NCI-H748 treated with DMSO at 0.1 percent for 48 hours (cell line): ENCODE measurements at regions not wholly inside any gene's neighbourhood (a gene's known extent, or its start where the extent isn't known, plus 50 kb on each side); places are given as distances from the start of the nearest gene placed in this dataset.

ENCODE experiments used
- DNase-seq: peaks from one replicate; lab custom pipeline; 2025; lab: John Stamatoyannopoulos, UW

DNA sequence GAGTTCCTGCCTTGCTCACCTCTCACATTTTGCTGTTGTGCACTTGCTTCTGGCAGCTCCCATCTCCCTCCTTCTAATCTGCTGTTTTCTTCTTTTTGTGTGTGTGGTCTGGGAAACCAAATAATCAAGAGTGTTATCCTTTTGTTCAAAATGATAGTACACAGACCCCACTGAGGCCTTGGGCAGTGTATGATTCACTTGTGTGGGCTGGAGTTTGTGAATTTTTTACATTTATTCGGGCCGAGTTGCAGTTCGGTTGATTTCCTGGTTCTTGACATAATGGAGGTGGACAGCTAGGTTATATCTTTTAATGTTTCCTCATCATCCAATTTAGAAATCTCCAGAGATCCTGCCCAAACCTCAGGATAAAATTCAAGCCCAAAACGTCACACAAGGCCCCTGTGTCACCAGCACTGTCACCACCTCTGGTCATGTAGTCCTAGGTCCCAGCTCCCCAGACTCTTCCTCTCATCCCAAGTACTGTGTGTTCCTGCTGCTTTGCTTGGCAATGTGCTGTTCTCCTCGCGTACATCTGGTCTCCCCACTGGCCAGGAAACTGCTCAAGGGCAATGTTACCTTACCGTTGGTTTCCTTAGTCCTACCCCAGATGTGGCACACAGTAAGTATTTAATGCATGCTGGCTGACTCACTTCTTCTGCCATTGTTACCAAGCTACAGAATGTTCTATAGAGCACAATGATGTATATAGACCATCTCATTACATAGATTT, 55.7 kb upstream of the PHACTR2 start:
- no peak for DNase-seq

- DNase-seq, result no peak
These were observed 56.4 kb upstream of the PHACTR2 start for GRCh38 chr6:143621159-143621873.

DNA sequence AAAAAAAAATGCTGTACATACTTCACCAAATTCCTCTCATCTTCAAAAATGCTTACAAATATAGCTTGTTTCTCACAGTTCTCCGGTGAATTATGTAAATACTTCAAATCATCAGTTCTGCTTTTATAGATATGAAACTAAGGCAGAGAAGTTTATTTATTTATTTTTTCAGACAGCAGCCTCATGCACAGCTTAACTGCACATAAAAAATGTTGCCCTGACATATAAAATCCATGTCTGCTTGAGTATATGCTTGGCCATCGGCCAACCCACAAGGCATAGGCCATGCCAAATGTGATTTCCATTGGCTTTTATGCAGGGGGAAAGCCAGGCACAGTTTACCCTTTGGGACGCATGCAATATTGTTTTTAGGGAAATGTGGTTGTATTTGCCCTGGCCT, 57.3 kb upstream of the PHACTR2 start:
- no peak for DNase-seq

- no peak for DNase-seq
These were observed 57.9 kb upstream of the PHACTR2 start for GRCh38 chr6:143619824-143620401.

DNA sequence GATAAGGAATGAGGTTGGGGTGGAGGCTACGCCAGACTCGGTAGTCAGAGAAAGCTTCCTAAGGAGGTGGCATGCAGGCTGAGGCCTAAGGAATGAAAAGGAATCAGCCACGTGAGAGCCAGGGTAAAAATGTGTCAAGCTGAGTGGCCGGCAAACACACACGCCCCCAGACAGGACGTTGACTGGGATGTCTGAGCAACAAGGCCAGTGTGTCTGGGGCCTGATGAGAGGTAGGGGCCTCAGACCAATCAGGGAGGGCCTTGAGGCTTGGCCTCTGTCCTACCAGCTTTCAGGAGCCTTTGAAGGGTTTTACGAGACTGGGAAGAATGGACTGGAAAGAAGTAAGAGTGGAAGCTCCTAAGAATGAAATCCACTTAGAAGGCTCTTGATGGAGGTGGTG, 61.0 kb upstream of the PHACTR2 start:
- DNase-seq, result no peak

GRCh38 chr6:143615785-143616184, 62.0 kb upstream of the PHACTR2 start:
- no peak for DNase-seq

GRCh38 chr6:143614235-143614634, 63.5 kb upstream of the PHACTR2 start:
- DNase-seq, result no peak

DNA sequence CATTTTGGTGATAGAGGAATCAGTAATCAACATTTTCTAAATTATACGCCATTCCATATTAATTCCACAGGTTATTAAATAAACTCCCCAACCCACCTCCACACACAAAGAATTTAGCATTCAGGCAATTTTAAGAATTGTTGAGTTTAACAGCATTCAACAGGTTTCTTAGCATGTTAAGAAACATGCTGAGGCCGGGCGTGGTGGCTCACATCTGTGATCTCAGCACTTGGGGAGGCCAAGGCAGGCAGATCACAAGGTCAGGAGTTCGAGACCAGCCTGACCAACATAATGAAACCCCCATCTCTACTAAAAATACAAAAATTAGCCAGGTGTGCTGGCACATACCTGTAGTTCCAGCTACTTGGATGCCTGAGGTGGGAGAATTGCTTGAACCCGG, 64.0 kb upstream of the PHACTR2 start:
- no peak for DNase-seq

- DNase-seq, result no peak
These were observed 65.6 kb upstream of the PHACTR2 start for GRCh38 chr6:143612186-143612585.

DNA sequence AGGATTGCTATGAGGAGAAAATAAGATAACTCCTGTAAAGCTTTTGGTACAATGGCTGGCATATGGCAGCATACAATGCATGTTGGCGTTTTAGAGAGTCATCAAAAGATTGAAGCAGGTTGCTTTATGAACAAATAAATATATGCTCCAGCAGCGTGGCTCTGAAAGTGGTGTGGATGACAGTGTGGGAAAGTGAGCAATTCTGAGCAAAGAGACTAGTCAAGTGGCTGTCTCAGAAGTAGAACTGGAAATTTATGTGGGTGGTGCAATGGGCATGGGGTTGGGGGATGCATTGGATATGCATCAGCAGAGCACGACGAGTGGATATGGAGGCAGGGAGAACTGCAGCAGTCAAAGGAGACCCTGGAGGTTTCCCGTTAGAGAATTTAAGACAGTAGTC, 66.2 kb upstream of the PHACTR2 start:
- no peak for DNase-seq

DNA sequence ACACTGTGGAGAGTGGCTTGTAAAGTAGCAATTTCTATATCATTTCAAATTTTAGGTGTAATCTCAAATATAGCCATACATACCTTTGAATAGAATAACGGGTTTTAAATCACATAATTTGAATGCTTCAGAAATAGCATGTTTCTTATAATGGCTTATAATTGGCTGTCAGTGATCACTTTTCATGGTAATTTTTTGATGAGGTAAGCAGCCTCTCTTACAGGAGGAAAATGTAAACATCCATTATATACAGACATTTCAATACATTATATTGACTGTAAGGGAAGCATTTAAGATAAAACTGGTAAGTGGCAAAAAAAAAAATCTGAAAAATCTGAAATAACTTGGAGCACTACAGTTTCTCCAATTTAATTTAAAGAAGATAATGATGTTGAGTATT, 67.8 kb upstream of the PHACTR2 start:
- DNase-seq, result no peak

GRCh38 chr6:143609501-143609900, 68.3 kb upstream of the PHACTR2 start:
- no peak for DNase-seq

DNA sequence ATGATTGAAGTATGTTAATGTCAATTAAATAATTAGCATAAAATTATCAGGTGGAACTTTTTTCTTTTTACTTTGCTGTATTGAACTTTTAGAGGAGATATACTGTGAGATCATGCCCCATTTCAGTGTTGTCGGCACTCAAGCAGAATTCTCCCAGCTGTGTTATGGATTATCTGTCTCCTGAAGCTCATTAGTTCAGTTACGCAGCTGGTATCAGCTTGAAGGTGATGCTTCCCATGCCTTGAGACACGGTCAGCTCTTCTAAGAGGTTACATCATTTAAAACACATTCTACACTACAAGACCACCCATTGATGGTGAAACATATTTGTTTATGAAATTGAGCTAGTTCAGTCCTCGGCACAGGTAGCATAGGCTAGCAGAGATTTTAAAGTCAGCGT, 68.9 kb upstream of the PHACTR2 start:
- DNase-seq, result no peak

- no peak for DNase-seq
These were observed 69.8 kb upstream of the PHACTR2 start for GRCh38 chr6:143607974-143608373.

DNA sequence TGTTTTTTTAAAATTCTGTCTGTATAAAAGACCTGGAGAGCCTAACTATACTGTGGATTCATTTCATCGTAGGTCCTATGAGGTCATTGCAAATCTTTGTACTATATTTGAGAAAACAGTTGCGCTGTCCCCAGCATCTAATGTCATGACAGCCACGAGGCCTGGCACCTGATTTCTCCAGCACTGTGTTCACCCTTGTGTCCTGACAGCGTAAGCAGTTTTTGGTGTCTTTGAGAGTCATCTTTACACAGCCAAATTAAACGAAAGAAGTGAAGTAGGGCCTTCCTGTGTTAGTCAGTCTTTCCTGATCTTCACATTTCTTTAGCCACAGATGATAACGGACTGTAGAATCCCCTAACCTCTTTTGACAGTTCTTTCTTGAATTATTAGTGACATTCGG, 70.6 kb upstream of the PHACTR2 start:
- DNase-seq, result no peak

DNA sequence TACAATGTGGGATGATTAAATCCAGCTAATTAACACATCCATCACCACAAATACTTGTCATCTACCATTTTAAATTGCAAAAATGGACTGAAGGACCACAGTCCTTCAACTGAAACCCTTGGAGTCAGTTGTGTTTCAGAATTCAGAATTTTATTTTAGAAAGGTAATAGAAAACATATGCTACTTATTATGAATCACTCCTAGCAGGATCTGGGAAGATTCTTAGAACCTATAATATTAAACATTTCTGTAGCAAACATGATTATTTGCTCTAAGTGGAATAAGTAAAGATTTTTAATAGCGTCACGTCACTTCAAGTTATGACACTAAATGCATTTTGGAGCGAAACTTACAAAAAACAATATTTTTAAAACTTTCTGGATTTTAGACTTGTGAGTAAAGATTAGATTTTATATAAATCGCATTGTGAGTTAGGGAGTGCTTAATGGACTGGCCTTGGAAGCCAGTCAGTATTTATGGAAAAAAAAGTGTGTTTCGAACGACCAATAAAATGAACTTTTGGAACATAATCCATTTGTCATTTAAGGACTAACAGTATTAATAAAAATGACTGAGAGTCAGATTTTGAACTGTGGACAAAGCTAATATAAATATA, 71.8 kb upstream of the PHACTR2 start:
- no peak for DNase-seq

DNA sequence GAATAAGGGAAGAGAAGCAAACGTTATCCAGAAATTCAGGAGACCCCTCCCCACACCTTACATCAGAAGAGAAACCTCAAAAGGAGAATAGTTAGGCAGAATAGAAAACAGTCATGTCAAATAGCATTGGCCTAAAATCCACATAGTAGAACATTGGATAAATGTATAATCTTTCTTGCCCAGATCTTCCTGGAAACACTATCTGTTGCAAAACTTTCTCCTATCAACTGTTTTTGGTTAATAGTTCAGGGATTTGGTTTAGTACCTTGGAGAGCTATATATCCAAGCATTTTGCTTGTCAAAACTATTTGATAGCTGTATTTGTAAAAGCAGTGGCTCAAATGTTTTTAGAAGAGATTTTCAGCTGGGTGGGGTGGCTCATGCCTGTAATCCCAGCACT, 74.3 kb upstream of the PHACTR2 start:
- DNase-seq, result no peak

DNA sequence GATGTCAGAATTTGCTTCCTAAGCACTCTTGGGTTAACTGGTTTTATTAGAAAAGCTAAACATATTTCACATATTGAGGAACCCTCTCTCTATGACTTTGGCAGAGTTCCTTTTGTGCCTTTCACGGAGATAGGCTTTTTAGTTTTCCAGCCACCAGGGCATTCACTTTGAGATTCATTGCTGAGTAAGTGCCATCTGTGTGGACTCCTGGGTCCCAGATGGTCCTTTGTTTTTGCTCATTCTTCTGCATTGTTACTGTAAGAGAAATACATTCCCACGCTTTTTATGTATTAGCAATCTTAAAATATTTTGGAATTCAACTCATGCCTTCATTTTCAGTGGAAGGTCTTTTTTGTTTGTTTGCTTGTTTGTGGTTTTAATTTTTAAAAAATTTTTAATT, 76.3 kb upstream of the PHACTR2 start:
- DNase-seq, result no peak

DNA sequence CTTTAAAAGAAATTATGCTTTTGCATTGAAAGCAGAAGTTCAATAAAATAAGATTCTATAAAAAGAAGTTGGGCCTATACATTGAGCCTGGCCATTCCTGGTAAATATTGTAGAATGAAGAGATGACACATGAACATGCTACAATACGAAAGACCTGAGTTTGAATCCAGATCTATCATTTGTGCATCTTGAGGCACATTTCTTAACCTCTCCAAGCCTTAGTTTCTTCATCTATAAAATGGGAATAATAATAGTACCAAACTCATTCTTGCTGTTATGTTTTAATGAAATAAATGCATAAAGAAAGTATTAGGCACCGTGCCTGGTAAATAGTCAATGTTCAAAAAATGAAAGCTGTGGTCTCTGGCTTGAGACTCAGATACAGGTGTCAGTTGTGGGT, 76.9 kb upstream of the PHACTR2 start:
- DNase-seq, result no peak

DNA sequence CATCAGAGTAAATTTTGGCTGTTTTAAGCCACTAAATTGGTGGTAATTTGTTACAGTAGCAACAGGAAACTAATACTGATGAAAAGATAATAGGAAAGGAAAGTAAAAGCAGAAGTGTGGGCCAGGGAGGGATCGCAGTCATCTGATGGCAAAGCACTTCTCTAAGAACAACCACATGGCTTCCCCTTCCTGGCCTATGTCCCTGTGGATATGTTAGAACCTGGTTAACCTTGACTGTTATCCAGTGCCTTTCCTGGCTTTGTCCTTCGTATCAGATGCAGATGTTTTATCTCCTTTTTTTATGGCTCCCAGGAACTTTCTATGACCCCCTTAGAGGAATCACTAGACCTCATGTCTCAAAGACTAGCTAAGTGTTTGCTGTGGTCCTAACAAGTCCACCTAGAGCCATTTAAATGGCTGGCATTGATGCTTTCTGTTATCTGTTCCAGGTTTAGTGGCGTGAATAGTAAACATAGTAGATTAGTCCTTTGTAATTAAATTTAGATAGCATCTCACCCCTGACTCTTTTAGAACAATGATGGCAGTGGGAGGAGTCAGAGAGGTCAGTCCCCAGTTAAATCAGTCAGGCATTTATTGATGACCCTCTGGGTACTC, 79.2 kb upstream of the PHACTR2 start:
- DNase-seq, result no peak

DNA sequence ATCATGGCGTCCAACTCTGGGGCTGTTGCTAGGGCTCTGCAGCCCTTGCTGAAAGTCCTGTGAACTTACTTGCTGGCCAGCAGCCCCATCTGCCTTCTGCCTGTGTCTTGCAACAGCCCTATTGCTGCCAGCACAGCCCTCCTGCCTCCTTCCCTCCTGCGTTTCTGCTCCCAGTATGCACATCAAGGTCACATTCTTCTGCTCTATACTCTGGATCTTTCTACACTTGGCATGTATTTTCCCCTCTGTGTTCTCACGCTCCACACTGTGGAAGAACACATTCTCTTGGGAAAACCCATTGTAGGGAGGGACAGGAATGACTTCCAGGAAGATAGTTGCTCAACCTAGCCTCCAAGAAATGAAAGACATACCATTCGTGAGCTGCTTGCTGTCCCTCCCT, 80.9 kb upstream of the PHACTR2 start:
- no peak for DNase-seq

GRCh38 chr6:143595251-143596036, 82.3 kb upstream of the PHACTR2 start:
- DNase-seq, result no peak
